Glomerular endothelial cell (primary cell): ENCODE measurements at regions not wholly inside any gene's neighbourhood (a gene's known extent, or its start where the extent isn't known, plus 50 kb on each side); places are given as distances from the start of the nearest gene placed in this dataset.
"Not testable (repeated sequence)": the region's sequence is repeated elsewhere in the genome, so short reads cannot be mapped to it uniquely, and the experiment has no call there.

ENCODE experiments used
- DNase-seq: peaks from one replicate; pipeline ENCODE4 v3.0.0-alpha.2; 2011; ENCODE audit warnings: low read depth, low spot score; ENCODE audit errors: extremely low read depth

DNA sequence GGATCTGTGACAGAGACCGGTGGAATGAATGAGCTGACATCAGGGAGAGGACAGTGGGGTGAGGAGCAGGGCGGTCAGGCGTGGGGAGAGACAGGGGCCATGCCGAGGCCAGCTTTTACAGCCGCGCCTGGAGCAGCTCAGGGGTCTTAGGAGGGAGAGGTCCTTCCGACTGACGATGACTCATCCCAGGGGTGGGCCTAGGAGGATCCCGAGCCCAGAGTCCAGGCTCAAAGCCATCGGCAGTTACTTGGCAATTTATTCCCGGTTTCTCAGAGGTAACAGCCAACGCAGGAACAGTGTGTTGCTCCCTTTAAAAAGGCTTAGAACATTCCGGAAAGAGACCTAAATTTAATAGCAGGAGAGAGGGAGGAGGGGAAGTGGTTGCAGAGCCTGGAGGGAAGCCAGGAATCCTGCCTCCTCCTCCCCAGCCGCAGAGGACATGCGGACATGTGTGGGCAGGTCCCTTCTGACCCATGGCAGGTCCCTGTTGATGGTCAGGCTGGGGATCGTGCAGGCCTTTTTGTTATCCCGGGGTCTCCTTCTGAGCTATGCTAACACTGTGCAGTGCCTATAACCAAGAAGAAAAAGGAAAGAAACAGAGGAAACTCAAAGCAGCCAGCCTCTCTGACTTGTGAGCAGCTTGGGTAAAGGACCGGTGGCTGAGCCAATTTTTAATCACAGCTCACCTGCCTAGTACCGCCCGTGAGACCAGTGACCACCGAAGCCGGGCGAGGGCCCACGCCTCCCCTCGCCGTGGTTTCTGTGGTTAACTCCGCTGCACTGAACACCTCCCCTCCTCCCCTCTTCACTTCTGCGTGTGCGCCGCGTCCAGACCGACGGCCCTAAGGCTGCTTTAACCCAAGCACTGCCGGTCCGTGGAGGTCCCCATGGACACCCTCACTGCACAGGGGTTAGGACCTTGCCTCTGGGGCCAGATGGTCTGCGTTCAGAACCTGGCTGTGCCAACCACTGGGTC, 392.4 kb upstream of the PROK2 start:
- DNase-seq = no peak

DNA sequence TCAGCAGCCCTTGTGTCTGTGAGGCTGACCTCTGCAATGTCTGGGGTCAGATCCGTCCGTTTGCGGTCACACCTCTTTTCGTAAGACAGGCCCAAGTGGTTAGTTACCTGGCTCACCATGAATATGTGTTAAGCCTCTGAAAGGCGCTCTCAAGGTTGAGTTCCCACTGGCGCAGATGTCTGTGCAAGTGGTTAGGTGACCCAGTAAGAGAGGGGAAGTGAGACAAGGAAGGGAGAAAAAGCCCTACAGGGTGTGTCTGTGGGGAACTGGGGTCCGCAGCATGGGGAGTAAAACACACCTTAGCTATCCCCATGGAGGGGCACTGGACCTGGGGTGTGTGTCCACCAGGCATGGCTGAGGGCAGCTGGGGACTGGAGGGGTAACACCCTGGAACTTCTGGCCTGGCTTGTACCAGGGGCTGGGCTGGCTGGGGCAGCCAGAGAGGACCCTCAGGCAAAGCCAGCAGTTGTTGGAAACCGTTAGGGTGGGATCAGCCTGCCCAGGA, 391.6 kb upstream of the PROK2 start:
- no peak for DNase-seq

GRCh38 chr3:72175296-72175858, 390.4 kb upstream of the PROK2 start:
- no peak for DNase-seq

DNA sequence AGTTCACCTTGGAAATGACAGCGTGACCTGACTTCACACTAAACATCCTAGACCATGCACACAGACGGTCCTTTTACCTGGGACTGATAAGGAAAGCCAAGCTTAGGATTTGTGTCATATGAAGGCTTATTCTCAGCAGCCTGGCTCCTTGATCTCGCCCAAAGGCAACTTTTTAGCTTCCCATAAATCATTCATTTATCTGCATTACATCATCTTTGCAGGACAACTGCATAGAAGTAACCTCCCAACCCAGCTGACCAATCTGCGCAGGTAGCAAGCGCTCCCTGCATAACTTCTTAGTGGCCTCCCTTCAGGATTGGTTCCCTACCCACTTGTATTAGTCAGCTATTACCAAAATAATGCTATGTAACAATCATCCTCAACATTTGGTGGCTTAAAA, 389.9 kb upstream of the PROK2 start:
- no peak for DNase-seq

- DNase-seq = no peak
These were observed 389.1 kb upstream of the PROK2 start for GRCh38 chr3:72174040-72174439.

GRCh38 chr3:72171946-72172345, 387.0 kb upstream of the PROK2 start:
- no peak for DNase-seq

GRCh38 chr3:72171463-72171881, 386.5 kb upstream of the PROK2 start:
- no peak for DNase-seq

DNA sequence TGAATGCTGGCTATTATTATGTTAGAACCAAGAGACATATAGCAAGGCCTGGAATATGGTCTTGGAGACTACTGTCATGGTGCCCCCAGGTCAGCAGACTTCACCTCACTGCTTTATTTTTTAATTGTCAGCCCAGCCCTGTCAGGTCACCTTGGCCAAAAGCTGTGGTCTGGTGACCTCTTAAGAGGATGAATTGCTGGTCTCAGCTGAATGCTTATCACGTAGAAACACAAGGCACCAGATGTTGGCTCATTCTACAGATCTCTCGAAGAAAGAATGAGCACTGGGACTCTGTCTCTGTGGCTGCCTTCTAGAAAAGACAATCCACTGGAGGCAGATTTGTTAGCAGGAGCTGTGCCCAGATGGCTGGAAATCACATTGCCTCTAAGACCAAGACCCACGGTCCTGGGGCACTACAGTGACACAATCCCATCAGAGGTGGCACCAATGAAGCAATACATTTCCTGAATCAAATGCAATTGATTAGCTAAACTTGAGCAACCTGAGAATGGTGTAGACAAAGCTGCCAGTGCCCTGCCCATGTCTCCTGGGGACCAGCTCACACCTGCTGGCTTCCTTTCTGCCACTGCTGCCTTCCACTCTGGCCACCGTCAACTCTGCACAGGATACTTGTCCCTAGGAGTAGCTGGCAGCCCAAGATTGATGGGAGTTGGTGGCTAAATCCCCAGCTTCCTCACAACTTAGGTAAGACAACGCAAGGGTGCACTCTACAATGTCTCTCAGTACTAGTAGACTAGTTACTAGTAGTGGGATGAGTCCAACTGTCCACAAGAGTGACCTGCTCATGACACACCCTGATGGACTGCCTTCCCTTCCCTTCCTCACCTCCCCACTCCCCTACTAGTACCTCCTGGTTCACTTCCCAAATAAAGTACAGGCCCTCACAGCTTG, 384.9 kb upstream of the PROK2 start:
- DNase-seq = no peak

DNA sequence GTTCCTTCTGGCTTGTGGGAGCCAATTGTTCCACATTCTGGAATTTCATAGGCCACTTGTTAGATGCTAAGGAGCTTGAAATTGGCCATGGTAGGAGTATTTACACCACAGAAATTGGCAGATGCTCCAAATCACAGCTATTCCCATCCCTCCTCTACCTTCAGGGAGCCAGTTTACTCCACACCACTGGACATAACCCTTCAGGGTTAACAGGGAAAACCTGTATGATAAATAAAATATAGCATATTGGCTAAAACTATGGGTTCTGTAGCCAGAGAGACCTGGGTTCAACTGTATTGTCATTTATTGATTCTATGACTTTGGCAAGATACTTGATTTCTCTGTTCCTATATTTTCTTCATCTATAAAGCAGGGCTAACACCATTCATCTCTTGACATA, 384.2 kb upstream of the PROK2 start:
- DNase-seq = no peak

GRCh38 chr3:72165808-72166207, 380.9 kb upstream of the PROK2 start:
- no peak for DNase-seq

DNA sequence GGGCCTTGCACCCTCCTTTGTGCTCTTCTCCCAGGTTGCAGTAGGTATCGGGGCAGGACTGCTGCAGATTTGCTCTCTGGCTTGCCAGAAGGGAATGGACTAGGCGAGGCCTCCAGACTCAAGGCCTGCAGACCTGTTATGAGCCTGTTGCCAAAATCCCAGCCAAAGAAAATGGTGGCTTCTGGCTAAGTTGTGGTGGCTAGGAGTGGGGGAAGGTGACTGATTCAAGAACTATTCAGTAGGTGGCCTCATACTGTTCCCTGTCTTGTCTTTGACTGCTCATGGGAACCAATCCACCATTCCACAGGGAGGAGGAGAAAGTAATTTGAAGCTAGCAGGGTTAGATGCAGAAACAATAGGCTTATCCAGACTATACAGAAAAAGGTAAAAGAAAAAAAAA, 380.4 kb upstream of the PROK2 start:
- no peak for DNase-seq

DNA sequence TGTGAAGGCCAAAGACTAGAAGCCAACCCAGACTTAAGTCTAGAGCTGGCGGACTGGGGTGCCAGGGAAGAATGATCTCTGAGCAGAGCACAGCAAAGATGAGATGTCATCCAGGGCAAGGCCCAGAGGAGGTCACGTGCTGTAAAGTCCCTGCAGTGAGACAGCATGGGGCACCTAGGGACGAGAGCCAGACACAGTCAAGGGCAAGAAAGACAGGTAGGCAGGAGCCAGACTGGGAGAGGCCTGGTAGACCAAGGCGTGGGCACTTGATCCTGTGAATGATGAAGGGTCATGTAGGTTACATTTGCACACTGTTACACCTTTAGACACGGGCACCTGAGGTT, 379.7 kb upstream of the PROK2 start:
- DNase-seq = no peak

- DNase-seq = no peak
These were observed 379.1 kb upstream of the PROK2 start for GRCh38 chr3:72163809-72164634.

GRCh38 chr3:72162649-72163184, 377.8 kb upstream of the PROK2 start:
- DNase-seq = no peak

DNA sequence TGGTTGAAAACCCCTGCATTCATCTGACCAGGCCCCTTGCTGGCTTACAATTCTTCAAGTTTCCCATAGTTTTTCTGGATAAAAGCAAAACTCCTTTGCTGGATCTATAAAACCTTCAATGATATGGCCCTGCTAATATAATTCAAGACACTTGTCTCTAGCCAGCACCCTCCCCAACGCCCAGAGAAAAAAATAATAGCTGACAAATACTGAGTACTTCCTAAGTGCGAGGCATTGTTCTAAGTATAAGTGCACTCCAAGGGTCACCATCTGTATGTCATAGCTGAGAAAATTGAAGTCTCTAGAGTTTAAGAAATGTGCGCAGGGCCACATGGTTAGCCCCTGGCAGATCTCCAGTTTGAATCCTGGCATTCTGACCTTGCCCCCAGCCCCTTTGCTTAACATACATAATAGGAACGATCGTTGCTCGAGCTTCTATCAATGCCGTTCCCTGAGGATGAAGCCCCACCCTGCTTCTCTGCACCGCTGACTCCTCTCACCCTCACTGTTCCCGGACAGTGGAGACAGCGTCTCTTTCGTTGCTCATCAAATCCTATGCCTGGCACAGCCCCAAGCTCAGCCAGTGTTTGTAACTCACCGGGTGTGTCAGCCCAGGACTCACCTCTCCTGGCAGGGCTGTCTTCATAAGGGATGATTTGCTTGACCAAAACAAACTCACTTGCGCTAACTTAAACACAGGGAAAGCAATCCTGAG, 377.1 kb upstream of the PROK2 start:
- DNase-seq = no peak

GRCh38 chr3:72161285-72161684, 376.3 kb upstream of the PROK2 start:
- not testable (repeated sequence) for DNase-seq

- DNase-seq = no peak
These were observed 375.4 kb upstream of the PROK2 start for GRCh38 chr3:72160351-72160750.

DNA sequence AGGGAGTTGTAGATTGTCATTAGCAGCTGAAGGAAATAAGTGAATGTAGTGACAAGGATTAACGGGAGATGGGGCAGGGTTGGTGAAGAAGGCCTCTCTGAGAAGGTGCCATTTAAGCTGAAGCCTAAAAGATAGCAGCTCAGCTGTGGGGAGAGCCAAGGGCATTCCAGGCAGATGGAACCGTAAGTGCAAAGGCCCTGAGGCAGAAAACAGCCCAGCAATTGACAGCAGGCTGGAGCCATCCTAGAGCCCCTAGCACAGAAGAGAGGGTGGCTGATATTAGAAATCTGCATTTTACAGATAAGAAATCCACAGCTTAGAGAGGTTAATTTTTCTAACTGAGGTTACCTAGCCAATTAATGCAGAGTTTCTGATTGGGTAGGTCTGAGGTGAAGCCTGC, 374.5 kb upstream of the PROK2 start:
- no peak for DNase-seq

DNA sequence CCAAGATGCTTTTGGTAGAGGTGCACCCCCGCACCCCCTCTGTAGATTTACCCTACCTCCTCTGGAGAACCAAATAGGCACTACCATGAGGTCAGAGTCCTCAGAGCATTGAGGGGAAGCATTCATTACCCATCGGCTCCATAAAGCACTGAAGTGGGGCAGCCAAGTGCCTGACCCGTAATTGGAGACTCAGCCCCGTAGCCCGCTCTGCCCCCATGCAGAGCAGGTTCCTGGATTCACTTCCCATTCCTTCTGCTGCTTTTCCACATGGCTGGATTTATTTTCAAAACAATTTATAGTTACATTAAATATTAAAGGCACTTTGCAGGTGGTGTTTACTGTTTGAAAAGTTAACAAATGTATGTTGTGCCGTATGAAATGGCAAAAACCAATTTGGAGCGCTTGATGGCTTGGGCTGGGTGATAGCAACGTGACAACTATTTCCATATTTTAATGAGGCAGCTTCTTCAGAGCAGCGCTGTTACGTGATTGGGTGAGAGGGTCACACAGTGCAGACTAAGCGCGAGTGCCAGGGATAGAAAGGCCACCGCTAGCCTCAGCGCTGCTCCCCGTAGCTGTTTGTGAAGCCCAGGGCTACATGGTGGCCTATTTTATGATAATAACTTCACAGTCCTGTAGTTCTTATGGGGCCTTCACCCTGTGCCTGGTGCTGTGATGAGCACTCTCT, 373.8 kb upstream of the PROK2 start:
- DNase-seq = no peak
